ENCODE measurements at regions not wholly inside any gene's neighbourhood (a gene's known extent, or its start where the extent isn't known, plus 50 kb on each side); places are given as distances from the start of the nearest gene placed in this dataset.
A peak's percentile ranks its signal among the peaks of the same experiment; 100 is the strongest.

- TF ChIP-seq GATA3 (IDR thresholded peaks at IDR 0.05; ENCODE audit: low read depth, low read length) (peak; percentile 91), GATA2 (IDR thresholded peaks at IDR 0.05; ENCODE audit: low read depth, low read length) (peak; percentile 96)
Observed at GRCh38 chr2:60064687-60065389, 488.6 kb downstream of the BCL11A start.
